GM18499 (cell line): ENCODE measurements at regions not wholly inside any gene's neighbourhood (a gene's known extent, or its start where the extent isn't known, plus 50 kb on each side); places are given as distances from the start of the nearest gene placed in this dataset.
"Not testable (repeated sequence)": the region's sequence is repeated elsewhere in the genome, so short reads cannot be mapped to it uniquely, and the experiment has no call there.

Source experiments
- ATAC-seq: cut with Tn5 transposase; IDR thresholded peaks from one replicate; pipeline ENCODE4 v1.9.1; 2021; ENCODE audit warnings: moderate number of reproducible peaks; ENCODE audit not compliant: insufficient read depth, unreplicated experiment

GRCh38 chr5:51156838-51157237, 226.4 kb upstream of the ISL1 start:
- ATAC-seq, result no peak

GRCh38 chr5:51159164-51159563, 224.1 kb upstream of the ISL1 start:
- ATAC-seq, result no peak

- no peak for ATAC-seq
These were observed 223.6 kb upstream of the ISL1 start for GRCh38 chr5:51159606-51160005.

GRCh38 chr5:51162245-51162644, 221.0 kb upstream of the ISL1 start:
- ATAC-seq, result no peak

- not testable (repeated sequence) for ATAC-seq
These were observed 217.6 kb upstream of the ISL1 start for GRCh38 chr5:51165621-51166020.

GRCh38 chr5:51172903-51173626, 210.2 kb upstream of the ISL1 start:
- ATAC-seq, result no peak

- no peak for ATAC-seq
These were observed 201.9 kb upstream of the ISL1 start for GRCh38 chr5:51181208-51181894.

- no peak for ATAC-seq
These were observed 197.4 kb upstream of the ISL1 start for GRCh38 chr5:51185850-51186329.

GRCh38 chr5:51188001-51188591, 195.2 kb upstream of the ISL1 start:
- ATAC-seq, result no peak

GRCh38 chr5:51194671-51195070, 188.6 kb upstream of the ISL1 start:
- no peak for ATAC-seq

GRCh38 chr5:51201024-51201423, 182.2 kb upstream of the ISL1 start:
- no peak for ATAC-seq

GRCh38 chr5:51201708-51202107, 181.5 kb upstream of the ISL1 start:
- no peak for ATAC-seq

GRCh38 chr5:51202161-51202560, 181.1 kb upstream of the ISL1 start:
- no peak for ATAC-seq

GRCh38 chr5:51203598-51203997, 179.7 kb upstream of the ISL1 start:
- ATAC-seq, result no peak

GRCh38 chr5:51208296-51208695, 175.0 kb upstream of the ISL1 start:
- no peak for ATAC-seq

GRCh38 chr5:51214746-51215145, 168.5 kb upstream of the ISL1 start:
- no peak for ATAC-seq

- ATAC-seq, result no peak
These were observed 157.2 kb upstream of the ISL1 start for GRCh38 chr5:51225789-51226742.

GRCh38 chr5:51227963-51228470, 155.2 kb upstream of the ISL1 start:
- no peak for ATAC-seq

GRCh38 chr5:51230336-51230735, 152.9 kb upstream of the ISL1 start:
- no peak for ATAC-seq

GRCh38 chr5:51242456-51242855, 140.8 kb upstream of the ISL1 start:
- no peak for ATAC-seq
